GM23338 (cell line): ENCODE measurements at regions not wholly inside any gene's neighbourhood (a gene's known extent, or its start where the extent isn't known, plus 50 kb on each side); places are given as distances from the start of the nearest gene placed in this dataset.

Experiments used
- ATAC-seq: fragments of 200-7000 bp; cut with Tn5 transposase; 3 replicates; pipeline ENCODE4 v1.9.1; 2020
- DNase-seq: peaks from one replicate; pipeline ENCODE4 v3.0.0-alpha.2; 2015; ENCODE audit warnings: low spot score
- H2AFZ ChIP-seq: fragments of 200-600 bp; sonication (generic); 2 replicates; pipeline ENCODE4 v1.8.0; 2016; ENCODE audit warnings: antibody characterized with exemption, mild to moderate bottlenecking, moderate library complexity
- H3F3A ChIP-seq: fragments of 200-600 bp; sonication (generic); replicated peaks from 2 replicates; pipeline ENCODE4 v1.8.0; 2017; ENCODE audit warnings: antibody characterized with exemption, mixed run types, low read depth
- H3K27ac ChIP-seq: fragments of 200-600 bp; sonication (generic); 2 replicates; pipeline ENCODE4 v1.6.1; 2016; ENCODE audit warnings: low read depth
- H3K27me3 ChIP-seq: fragments of 200-600 bp; sonication (generic); 2 replicates; pipeline ENCODE4 v1.8.0; 2016; ENCODE audit warnings: mild to moderate bottlenecking, mixed run types, moderate library complexity; ENCODE audit not compliant: insufficient read depth
- H3K36me3 ChIP-seq: fragments of 200-600 bp; sonication (generic); 2 replicates; pipeline ENCODE4 v1.8.0; 2016; ENCODE audit warnings: mild to moderate bottlenecking; ENCODE audit not compliant: insufficient read depth
- H3K4me1 ChIP-seq: fragments of 200-600 bp; sonication (generic); 2 replicates; pipeline ENCODE4 v1.8.0; 2016; ENCODE audit warnings: mild to moderate bottlenecking, moderate library complexity; ENCODE audit not compliant: insufficient read depth
- H3K4me2 ChIP-seq: fragments of 200-600 bp; sonication (generic); 2 replicates; pipeline ENCODE4 v1.7.1; 2017; ENCODE audit warnings: mixed run types
- H3K4me3 ChIP-seq: fragments of 200-600 bp; sonication (generic); 2 replicates; pipeline ENCODE4 v1.6.1; 2016; ENCODE audit warnings: mixed run types
- H3K79me2 ChIP-seq: fragments of 200-600 bp; sonication (generic); replicated peaks from 2 replicates; pipeline ENCODE4 v1.8.0; 2017; ENCODE audit warnings: mild to moderate bottlenecking; ENCODE audit not compliant: insufficient read depth
- H3K9me2 ChIP-seq: fragments of 200-600 bp; sonication (generic); 2 replicates; pipeline ENCODE4 v1.8.0; 2017; ENCODE audit not compliant: insufficient read depth
- H4K20me1 ChIP-seq: fragments of 200-600 bp; sonication (generic); replicated peaks from 2 replicates; pipeline ENCODE4 v1.8.0; 2017; ENCODE audit warnings: mild to moderate bottlenecking; ENCODE audit not compliant: insufficient read depth
- H3K27ac Mint-ChIP-seq: 2 replicates; pipeline ENCODE4 v1.8.0; 2020; ENCODE audit warnings: inconsistent platforms, mild to moderate bottlenecking, moderate library complexity, mixed read lengths
- H3K27me3 Mint-ChIP-seq: 3 replicates; pipeline ENCODE4 v1.8.0; 2022; ENCODE audit warnings: low read depth, mild to moderate bottlenecking, moderate library complexity, mixed read lengths, inconsistent platforms; ENCODE audit not compliant: insufficient read depth, poor library complexity
- H3K36me3 Mint-ChIP-seq: 3 replicates; pipeline ENCODE4 v1.8.0; 2021; ENCODE audit warnings: low read depth, mild to moderate bottlenecking, inconsistent platforms, moderate library complexity, mixed read lengths
- H3K4me1 Mint-ChIP-seq: 3 replicates; pipeline ENCODE4 v1.8.0; 2020; ENCODE audit warnings: mild to moderate bottlenecking, inconsistent platforms, mixed read lengths
- H3K4me3 Mint-ChIP-seq: 3 replicates; pipeline ENCODE4 v1.8.0; 2021; ENCODE audit warnings: moderate library complexity, mild to moderate bottlenecking, inconsistent platforms, mixed read lengths
- H3K9me3 Mint-ChIP-seq: 3 replicates; pipeline ENCODE4 v1.8.0; 2020; ENCODE audit warnings: moderate library complexity, mild to moderate bottlenecking, inconsistent platforms, mixed read lengths
- CREB1 ChIP-seq: fragments of 250-450 bp; sonication (Bioruptor Pico); IDR thresholded peaks from 2 replicates; pipeline ENCODE4 v1.5.0; 2020; ENCODE audit warnings: low read depth, mild to moderate bottlenecking, moderate library complexity
- CTCF ChIP-seq, 2 experiments: fragments of 200-600 bp in 1 of 2; sonication (generic) in 1 of 2; conservative IDR thresholded peaks; 2 replicates each; pipeline versions ENCODE4 v1.5.1 to v1.6.1; 2016 to 2017; ENCODE audit warnings: antibody characterized with exemption in 2 of 2, low read depth in 2 of 2, mild to moderate bottlenecking in 2 of 2, moderate library complexity in 1 of 2
- EZH2 ChIP-seq: fragments of 200-600 bp; sonication (generic); IDR thresholded peaks from one replicate; pipeline ENCODE4 v1.8.0; 2017; ENCODE audit warnings: antibody characterized with exemption, mild to moderate bottlenecking, low read depth; ENCODE audit not compliant: unreplicated experiment
- EZH2phosphoT487 ChIP-seq: fragments of 200-600 bp; sonication (generic); IDR thresholded peaks from one replicate; pipeline ENCODE4 v1.8.1; 2018; ENCODE audit warnings: antibody characterized with exemption; ENCODE audit not compliant: unreplicated experiment
- JUNB ChIP-seq: IDR thresholded peaks from one replicate; pipeline ENCODE4 v1.6.1; 2016; ENCODE audit warnings: antibody characterized with exemption; ENCODE audit not compliant: unreplicated experiment
- ZNF114 ChIP-seq: fragments of 250-450 bp; sonication (Bioruptor Pico); IDR thresholded peaks from 2 replicates; pipeline ENCODE4 v1.5.0; 2020; ENCODE audit warnings: mild to moderate bottlenecking, moderate library complexity
- ZNF462 ChIP-seq: fragments of 250-450 bp; sonication (Bioruptor Pico); IDR thresholded peaks from 2 replicates; pipeline ENCODE4 v1.5.0; 2020; ENCODE audit warnings: mild to moderate bottlenecking, moderate library complexity

- Mint-ChIP-seq H3K27me3 (peaks cover 10% of the 10 kb centered on the region), H3K9me3 (no peaks in the 10 kb centered on the region; the same call in 2 of the 3 replicates), H3K27ac (no peak overlapping the region), H3K4me3 (no peak overlapping the region), H3K36me3 (no peaks in the 10 kb centered on the region), H3K4me1 (peaks cover 45% of the 10 kb centered on the region)
- Histone ChIP-seq H3K4me3 (no peak overlapping the region), H3K27ac (no peak overlapping the region), H3K9me2 (no peaks in the 10 kb centered on the region), H3K4me2 (no peak overlapping the region), H2AFZ (no peak overlapping the region), H3K36me3 (no peaks in the 10 kb centered on the region), H3K4me1 (peaks cover 28% of the 10 kb centered on the region), H3K79me2 (no peaks in the 10 kb centered on the region), H4K20me1 (no peaks in the 10 kb centered on the region), H3F3A (0 out of 2 replicates have a peak, but pooled peaks cover 4% of the 10 kb centered on the region), H3K27me3 (no peaks in the 10 kb centered on the region)
- DNase-seq (no peak), ATAC-seq (no peak)
- no peak for TF ChIP-seq ZNF462
- TF ChIP-seq ZNF114 (CRISPR knock-in tag), result no peak
- TF ChIP-seq EZH2phosphoT487, result no peak
- no peak for TF ChIP-seq EZH2
- no peak for TF ChIP-seq CREB1 (CRISPR knock-in tag)
- no peak for TF ChIP-seq JUNB
- TF ChIP-seq CTCF (conservative IDR thresholded peaks at IDR 0.05; ENCODE audit: low read depth in 2 of 2), result no peak
Measured at GRCh38 chr1:234720709-234721441, 110.9 kb upstream of the IRF2BP2 start.
